HEK293 (cell line): ENCODE measurements at regions not wholly inside any gene's neighbourhood (a gene's known extent, or its start where the extent isn't known, plus 50 kb on each side); places are given as distances from the start of the nearest gene placed in this dataset.

Source experiments
- HOXA7 ChIP-seq: sonication (generic); formaldehyde crosslinking; IDR thresholded peaks from 2 replicates; pipeline ENCODE4 v1.8.1; 2022; ENCODE audit warnings: missing genetic modification reagents, borderline replicate concordance
- TCF7L2 ChIP-seq: IDR thresholded peaks from 2 replicates; pipeline ENCODE4 v1.6.1; 2011; ENCODE audit warnings: low read depth, mild to moderate bottlenecking, inconsistent platforms, low read length, moderate library complexity, borderline replicate concordance
- TF ChIP-seq, protein P1 (sequence below): fragments of 450-650 bp; formaldehyde crosslinking; IDR thresholded peaks from 2 replicates; pipeline ENCODE4 v1.5.1; 2016; ENCODE audit warnings: missing biosample characterization, missing genetic modification characterization

DNA sequence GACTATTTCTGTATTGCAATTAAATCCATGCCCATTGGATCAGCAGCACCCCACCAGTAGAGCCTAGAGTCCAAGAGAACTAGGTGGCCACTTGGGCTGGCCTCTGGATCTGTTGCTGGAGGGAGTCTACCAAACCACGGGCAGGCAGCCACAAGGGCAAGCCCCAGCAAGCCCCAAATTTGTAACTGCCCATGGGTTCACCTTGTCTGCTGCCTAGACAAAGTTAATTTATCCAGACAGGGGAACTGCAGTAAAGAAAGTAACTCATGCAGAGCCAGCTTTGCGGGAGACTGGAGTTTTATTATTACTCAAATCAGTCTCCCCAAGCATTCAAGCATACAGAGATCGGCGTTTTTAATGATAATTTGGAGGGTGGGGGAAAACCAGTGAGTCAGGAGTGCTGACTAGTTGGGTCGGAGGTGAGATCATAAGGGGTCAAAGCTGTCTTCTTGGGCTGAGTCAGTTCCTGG, 74.0 kb upstream of the TERB2 start:
- no peak for TF ChIP-seq HOXA7 (CRISPR knock-in tag)
- no peak for TF ChIP-seq TCF7L2
- TF ChIP-seq, protein P1, sequence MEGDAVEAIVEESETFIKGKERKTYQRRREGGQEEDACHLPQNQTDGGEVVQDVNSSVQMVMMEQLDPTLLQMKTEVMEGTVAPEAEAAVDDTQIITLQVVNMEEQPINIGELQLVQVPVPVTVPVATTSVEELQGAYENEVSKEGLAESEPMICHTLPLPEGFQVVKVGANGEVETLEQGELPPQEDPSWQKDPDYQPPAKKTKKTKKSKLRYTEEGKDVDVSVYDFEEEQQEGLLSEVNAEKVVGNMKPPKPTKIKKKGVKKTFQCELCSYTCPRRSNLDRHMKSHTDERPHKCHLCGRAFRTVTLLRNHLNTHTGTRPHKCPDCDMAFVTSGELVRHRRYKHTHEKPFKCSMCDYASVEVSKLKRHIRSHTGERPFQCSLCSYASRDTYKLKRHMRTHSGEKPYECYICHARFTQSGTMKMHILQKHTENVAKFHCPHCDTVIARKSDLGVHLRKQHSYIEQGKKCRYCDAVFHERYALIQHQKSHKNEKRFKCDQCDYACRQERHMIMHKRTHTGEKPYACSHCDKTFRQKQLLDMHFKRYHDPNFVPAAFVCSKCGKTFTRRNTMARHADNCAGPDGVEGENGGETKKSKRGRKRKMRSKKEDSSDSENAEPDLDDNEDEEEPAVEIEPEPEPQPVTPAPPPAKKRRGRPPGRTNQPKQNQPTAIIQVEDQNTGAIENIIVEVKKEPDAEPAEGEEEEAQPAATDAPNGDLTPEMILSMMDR: no peak
